Suprapubic skin (tissue), 4 donors: ENCODE measurements at regions not wholly inside any gene's neighbourhood (a gene's known extent, or its start where the extent isn't known, plus 50 kb on each side); places are given as distances from the start of the nearest gene placed in this dataset.
"Not testable (repeated sequence)": the region's sequence is repeated elsewhere in the genome, so short reads cannot be mapped to it uniquely, and the experiment has no call there.

Source experiments
- CTCF ChIP-seq, 2 donors: fragments of 200-600 bp in 1 of 2; fragments of 450-650 bp in 1 of 2; sonication (generic) in 1 of 2; IDR thresholded peaks; one replicate each; pipeline ENCODE4 v1.5.1; 2016 to 2019; ENCODE audit warnings: antibody characterized with exemption in 2 of 2, mild to moderate bottlenecking in 1 of 2, moderate library complexity in 1 of 2
- POLR2A ChIP-seq, 2 donors: fragments of 450-650 bp; IDR thresholded peaks; one replicate each; pipeline ENCODE4 v1.6.1; 2017; ENCODE audit warnings: antibody characterized with exemption in 2 of 2, mild to moderate bottlenecking in 2 of 2, moderate library complexity in 2 of 2
- POLR2AphosphoS5 ChIP-seq, 3 donors: sonication (generic); formaldehyde crosslinking; IDR thresholded peaks; one replicate each; pipeline ENCODE4 v1.6.1; 2017; ENCODE audit warnings: antibody characterized with exemption in 3 of 3

GRCh38 chr9:115858421-115858820 is 295.2 kb upstream of the PAPPA start:
- TF ChIP-seq CTCF, POLR2AphosphoS5, POLR2A (IDR thresholded peaks at IDR 0.05): not testable (repeated sequence)
